Astrocyte (in vitro differentiated cells and primary cell): ENCODE measurements at regions not wholly inside any gene's neighbourhood (a gene's known extent, or its start where the extent isn't known, plus 50 kb on each side); places are given as distances from the start of the nearest gene placed in this dataset.

ENCODE experiments used
- CTCF ChIP-seq: IDR thresholded peaks from 2 replicates; pipeline ENCODE4 v1.5.1; 2011; ENCODE audit warnings: low read depth, mild to moderate bottlenecking, inconsistent platforms, low read length, moderate library complexity; ENCODE audit not compliant: insufficient read depth
- EZH2 ChIP-seq: IDR thresholded peaks from 2 replicates; pipeline ENCODE4 v1.6.1; 2012; ENCODE audit warnings: mild to moderate bottlenecking, low read length, inconsistent platforms; ENCODE audit not compliant: insufficient read depth

- TF ChIP-seq CTCF (no peak), EZH2 (no peak)
Observed at GRCh38 chr6:144359783-144360182, 74.6 kb downstream of the UTRN start.
